ENCODE measurements at regions not wholly inside any gene's neighbourhood (a gene's known extent, or its start where the extent isn't known, plus 50 kb on each side); places are given as distances from the start of the nearest gene placed in this dataset.

DNA sequence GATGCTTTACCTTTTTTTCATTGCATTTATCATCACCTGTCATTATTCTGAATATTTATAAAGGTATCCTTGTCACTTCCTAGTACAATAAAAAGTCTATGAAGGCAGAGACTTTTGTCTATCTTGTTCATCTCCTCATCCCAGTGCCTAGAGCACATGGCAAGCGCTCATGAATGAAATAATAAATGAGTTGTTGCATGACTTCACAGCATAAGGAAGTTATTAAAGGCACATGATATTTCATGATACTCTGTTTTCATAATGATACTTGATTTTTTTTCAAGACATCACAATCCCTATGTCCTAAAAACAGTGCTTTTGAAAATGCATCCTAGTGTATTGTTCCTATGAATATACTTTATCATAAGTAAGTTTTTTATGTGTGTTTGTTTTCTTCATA, 310.6 kb upstream of the RSPO3 start:
- no peak for DNase-seq
- H3K27me3 ChIP-seq: no peaks in the 10 kb centered on the region
- H3K9me3 ChIP-seq: no peaks in the 10 kb centered on the region
- no peaks in the 10 kb centered on the region for H3K4me1 ChIP-seq
- H3K27ac ChIP-seq: no peak overlapping the region
- H3K4me3 ChIP-seq: no peak overlapping the region
- no peak for TF ChIP-seq POLR2A (IDR thresholded peaks at IDR 0.05)
- TF ChIP-seq, protein P1, sequence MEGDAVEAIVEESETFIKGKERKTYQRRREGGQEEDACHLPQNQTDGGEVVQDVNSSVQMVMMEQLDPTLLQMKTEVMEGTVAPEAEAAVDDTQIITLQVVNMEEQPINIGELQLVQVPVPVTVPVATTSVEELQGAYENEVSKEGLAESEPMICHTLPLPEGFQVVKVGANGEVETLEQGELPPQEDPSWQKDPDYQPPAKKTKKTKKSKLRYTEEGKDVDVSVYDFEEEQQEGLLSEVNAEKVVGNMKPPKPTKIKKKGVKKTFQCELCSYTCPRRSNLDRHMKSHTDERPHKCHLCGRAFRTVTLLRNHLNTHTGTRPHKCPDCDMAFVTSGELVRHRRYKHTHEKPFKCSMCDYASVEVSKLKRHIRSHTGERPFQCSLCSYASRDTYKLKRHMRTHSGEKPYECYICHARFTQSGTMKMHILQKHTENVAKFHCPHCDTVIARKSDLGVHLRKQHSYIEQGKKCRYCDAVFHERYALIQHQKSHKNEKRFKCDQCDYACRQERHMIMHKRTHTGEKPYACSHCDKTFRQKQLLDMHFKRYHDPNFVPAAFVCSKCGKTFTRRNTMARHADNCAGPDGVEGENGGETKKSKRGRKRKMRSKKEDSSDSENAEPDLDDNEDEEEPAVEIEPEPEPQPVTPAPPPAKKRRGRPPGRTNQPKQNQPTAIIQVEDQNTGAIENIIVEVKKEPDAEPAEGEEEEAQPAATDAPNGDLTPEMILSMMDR (IDR thresholded peaks at IDR 0.05): no peak
- no peaks in the 10 kb centered on the region for H3K36me3 ChIP-seq

DNA sequence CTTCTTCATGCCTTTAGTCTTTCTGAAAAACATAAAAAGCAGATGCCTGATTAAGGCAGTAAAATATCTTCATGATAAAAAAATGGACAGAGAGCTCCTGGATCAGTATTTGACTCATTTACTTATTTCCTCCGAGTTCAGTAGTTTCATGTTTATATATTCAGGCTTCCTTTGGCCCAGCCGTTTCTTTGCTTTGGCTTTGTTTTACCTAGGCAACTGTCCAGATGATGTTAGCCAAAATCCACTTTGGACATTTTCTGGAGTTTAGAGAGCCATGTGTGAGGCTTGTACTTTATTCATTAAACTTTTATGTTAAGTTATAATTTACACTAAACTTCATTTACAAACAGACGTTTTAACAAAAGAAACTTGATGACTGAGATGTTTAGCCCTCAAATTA, 307.1 kb upstream of the RSPO3 start:
- no peak for DNase-seq
- no peaks in the 10 kb centered on the region for H3K4me1 ChIP-seq
- H3K4me3 ChIP-seq: no peak overlapping the region
- H3K27ac ChIP-seq: no peak overlapping the region
- H3K27me3 ChIP-seq: no peaks in the 10 kb centered on the region
- H3K9me3 ChIP-seq: no peaks in the 10 kb centered on the region
- no peaks in the 10 kb centered on the region for H3K36me3 ChIP-seq
- TF ChIP-seq, protein P1 (IDR thresholded peaks at IDR 0.05): no peak
- no peak for TF ChIP-seq POLR2A (IDR thresholded peaks at IDR 0.05)

DNA sequence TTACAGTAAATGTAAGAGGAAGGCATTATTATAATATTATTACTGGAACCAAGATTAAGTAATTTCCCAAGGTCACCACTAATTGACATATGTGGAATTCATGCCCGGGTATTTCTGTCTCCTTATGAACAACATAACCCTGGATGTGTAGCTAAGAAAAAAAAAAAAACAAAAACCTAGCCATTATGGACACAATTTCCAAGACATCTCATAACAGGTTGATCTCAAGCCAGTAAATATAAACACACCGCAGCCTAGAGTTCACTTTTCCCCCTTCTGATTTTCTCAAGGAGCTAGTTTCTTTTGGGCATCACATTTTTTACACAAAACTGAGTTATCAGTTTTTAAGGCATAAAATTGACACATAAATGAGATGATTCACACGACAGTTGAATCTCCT, 306.5 kb upstream of the RSPO3 start:
- no peaks in the 10 kb centered on the region for H3K27me3 ChIP-seq
- no peaks in the 10 kb centered on the region for H3K9me3 ChIP-seq
- TF ChIP-seq, protein P1 (IDR thresholded peaks at IDR 0.05): no peak
- TF ChIP-seq POLR2A (IDR thresholded peaks at IDR 0.05): no peak
- no peak for DNase-seq
- no peaks in the 10 kb centered on the region for H3K36me3 ChIP-seq
- no peak overlapping the region for H3K4me3 ChIP-seq
- H3K27ac ChIP-seq: no peak overlapping the region
- H3K4me1 ChIP-seq: no peaks in the 10 kb centered on the region

GRCh38 chr6:126812651-126813050, 305.8 kb upstream of the RSPO3 start:
- Histone ChIP-seq H3K4me3 (no peak overlapping the region), H3K27ac (no peak overlapping the region), H3K27me3 (no peaks in the 10 kb centered on the region), H3K9me3 (no peaks in the 10 kb centered on the region), H3K36me3 (no peaks in the 10 kb centered on the region), H3K4me1 (no peaks in the 10 kb centered on the region)
- no peak for DNase-seq
- TF ChIP-seq POLR2A (IDR thresholded peaks at IDR 0.05): no peak
- TF ChIP-seq, protein P1 (IDR thresholded peaks at IDR 0.05): no peak

DNA sequence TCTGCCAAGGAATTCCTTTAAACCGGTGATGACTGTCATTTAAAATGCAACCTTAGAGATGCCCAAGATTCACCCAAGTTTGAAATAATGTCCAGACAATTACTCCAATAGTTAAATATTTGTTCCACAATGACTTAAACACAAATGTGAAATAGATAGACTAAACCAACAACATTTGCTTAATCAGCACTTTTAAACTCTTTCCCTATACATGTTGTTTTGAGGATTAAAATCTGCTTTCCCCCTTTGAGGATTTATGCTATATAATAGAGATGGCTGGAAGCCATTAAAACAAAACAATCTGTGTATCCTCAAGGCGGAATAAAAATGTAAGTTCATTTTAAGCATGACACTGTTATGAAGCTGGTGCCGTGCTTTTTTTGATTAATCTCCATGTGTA, 297.8 kb upstream of the RSPO3 start:
- H3K36me3 ChIP-seq: peaks cover 0 to 2% (median 0%) of the 10 kb centered on the region in 3 donors
- no peak overlapping the region for H3K27ac ChIP-seq
- H3K27me3 ChIP-seq: no peaks in the 10 kb centered on the region
- no peaks in the 10 kb centered on the region for H3K9me3 ChIP-seq
- no peak overlapping the region for H3K4me3 ChIP-seq
- H3K4me1 ChIP-seq: no peaks in the 10 kb centered on the region
- DNase-seq: no peak
- TF ChIP-seq, protein P1 (IDR thresholded peaks at IDR 0.05): no peak
- no peak for TF ChIP-seq POLR2A (IDR thresholded peaks at IDR 0.05)

- DNase-seq: no peak
- Histone ChIP-seq H3K27ac (no peak overlapping the region), H3K4me3 (no peak overlapping the region), H3K36me3 (peaks cover 0 to 2% (median 0%) of the 10 kb centered on the region in 3 donors), H3K4me1 (no peaks in the 10 kb centered on the region), H3K9me3 (no peaks in the 10 kb centered on the region), H3K27me3 (no peaks in the 10 kb centered on the region)
- TF ChIP-seq, protein P1 (IDR thresholded peaks at IDR 0.05): no peak
- TF ChIP-seq POLR2A (IDR thresholded peaks at IDR 0.05): no peak
These were observed 296.8 kb upstream of the RSPO3 start for GRCh38 chr6:126821706-126822105.
